ENCODE measurements at regions not wholly inside any gene's neighbourhood (a gene's known extent, or its start where the extent isn't known, plus 50 kb on each side); places are given as distances from the start of the nearest gene placed in this dataset.

GRCh38 chr12:95418142-95418541 lies 55.8 kb upstream of the METAP2 start:
- no peak overlapping the region for H3K4me3 Mint-ChIP-seq (ENCODE audit: unreplicated experiment)
- peak overlapping the region; percentile 44 for H3K27ac Mint-ChIP-seq (ENCODE audit: unreplicated experiment)
- no peak for TF ChIP-seq CTCF (IDR thresholded peaks at IDR 0.05)
- H3K9me3 Mint-ChIP-seq (ENCODE audit: unreplicated experiment), result no peaks in the 10 kb centered on the region
- H3K4me1 Mint-ChIP-seq (ENCODE audit: unreplicated experiment), result peaks cover 28% of the 10 kb centered on the region
- no peak for DNase-seq (ENCODE audit: extremely low spot score, unreplicated experiment)
- no peaks in the 10 kb centered on the region for H3K36me3 Mint-ChIP-seq (ENCODE audit: unreplicated experiment)
- H3K27me3 Mint-ChIP-seq (ENCODE audit: unreplicated experiment), result no peaks in the 10 kb centered on the region
